HepG2 (cell line): ENCODE measurements at regions not wholly inside any gene's neighbourhood (a gene's known extent, or its start where the extent isn't known, plus 50 kb on each side); places are given as distances from the start of the nearest gene placed in this dataset.

ENCODE experiments used
- ATAC-seq: fragments of 200-7000 bp; cut with Tn5 transposase; 3 replicates; pipeline ENCODE4 v1.9.1; 2020; ENCODE audit warnings: mild to moderate bottlenecking, moderate library complexity
- BruUV-seq: library from RNA; stranded (reverse); fragments of 400-500 nt; replicated peaks from 2 replicates; lab custom pipeline; 2021; lab: Mats Ljungman, UMichigan
- CTCF ChIA-PET: fragments of 300-600 bp; formaldehyde crosslinking; extraction: SDS; loops from one replicate; lab custom pipeline; 2021; ENCODE audit warnings: low total read pairs, inconsistent platforms, low intra/inter-chr PET ratio; lab: Yijun Ruan, JAX
- POLR2A ChIA-PET: fragments of 350-600 bp; sonication (Branson Sonifier 250); formaldehyde crosslinking; loops from one replicate; lab custom pipeline; 2020; ENCODE audit warnings: antibody characterized with exemption, inconsistent platforms; lab: Yijun Ruan, JAX
- DNase-seq: peaks from one replicate; pipeline ENCODE4 v3.0.0-alpha.2; 2015; ENCODE audit warnings: low spot score
- FAIRE-seq: peaks from 3 replicates; lab custom pipeline; 2011; peaks lifted over from hg19 to GRCh38; lab: Jason Lieb, UNC
- H2AFZ ChIP-seq: one replicate; pipeline ENCODE4 v1.6.1; 2011; ENCODE audit warnings: low read length, inconsistent platforms
- H3K27ac ChIP-seq: fragments of 300-600 bp; 3 replicates; pipeline ENCODE4 v1.8.0; 2011; ENCODE audit warnings: mixed run types, mild to moderate bottlenecking, mixed read lengths, low read length, inconsistent platforms; ENCODE audit not compliant: insufficient read depth; ENCODE audit errors: extremely low read length
- H3K27me3 ChIP-seq, 2 experiments: fragments of 200-600 bp in 1 of 2; 2 replicates in 1 of 2; 3 replicates in 1 of 2; pipeline versions ENCODE4 v1.6.0 to v1.8.0; 2011; ENCODE audit warnings: low read length in 2 of 2, mild to moderate bottlenecking in 2 of 2, moderate library complexity in 2 of 2, inconsistent platforms in 1 of 2; ENCODE audit not compliant: insufficient read depth in 2 of 2, control insufficient read depth in 1 of 2
- H3K36me3 ChIP-seq, 2 experiments: fragments of 200-600 bp in 1 of 2; replicated peaks in 1 of 2; 2 replicates in 1 of 2; 3 replicates in 1 of 2; pipeline versions ENCODE4 v1.5.1 to v1.8.0; 2011; ENCODE audit warnings: low read length in 2 of 2, inconsistent platforms in 1 of 2; ENCODE audit not compliant: insufficient read depth in 2 of 2, control insufficient read depth in 1 of 2
- H3K4me1 ChIP-seq: 2 replicates; pipeline ENCODE4 v1.5.1; 2012; ENCODE audit warnings: low read length, inconsistent platforms; ENCODE audit not compliant: insufficient read depth
- H3K4me2 ChIP-seq: 2 replicates; pipeline ENCODE4 v1.6.0; 2011; ENCODE audit warnings: low read depth, low read length, inconsistent platforms
- H3K4me3 ChIP-seq, 3 experiments: fragments of 200-600 bp in 1 of 3; sonication (generic), shearing (Covaris generic) in 1 of 3; replicated peaks in 1 of 3; 2 replicates each; pipeline ENCODE4 v1.5.1; 2011 to 2016; ENCODE audit warnings: low read length in 3 of 3, inconsistent platforms in 2 of 3, low read depth in 2 of 3, mild to moderate bottlenecking in 2 of 3, control low read depth in 1 of 3, mixed read lengths in 1 of 3; ENCODE audit not compliant: insufficient read depth in 1 of 3
- H3K79me2 ChIP-seq: one replicate; pipeline ENCODE4 v1.6.1; 2011; ENCODE audit warnings: low read length, inconsistent platforms; ENCODE audit not compliant: insufficient read depth
- H3K9ac ChIP-seq: 2 replicates; pipeline ENCODE4 v1.6.0; 2011; ENCODE audit warnings: mild to moderate bottlenecking, low read depth, low read length, inconsistent platforms; ENCODE audit not compliant: insufficient read depth
- H3K9me3 ChIP-seq: 2 replicates; pipeline ENCODE4 v1.5.1; 2012; ENCODE audit warnings: mild to moderate bottlenecking, low read length
- H4K20me1 ChIP-seq: 2 replicates; pipeline ENCODE4 v1.6.0; 2011; ENCODE audit warnings: inconsistent platforms, mild to moderate bottlenecking, low read length, moderate library complexity; ENCODE audit not compliant: insufficient read depth
- CBX5 ChIP-seq: sonication (generic); formaldehyde crosslinking; IDR thresholded peaks from 2 replicates; pipeline ENCODE4 v1.4.0; 2020; ENCODE audit warnings: missing genetic modification reagents, borderline replicate concordance
- DR1 ChIP-seq: sonication (generic); formaldehyde crosslinking; IDR thresholded peaks from 2 replicates; pipeline ENCODE4 v1.8.0; 2021; ENCODE audit warnings: mild to moderate bottlenecking, missing genetic modification reagents, inconsistent platforms
- ERF ChIP-seq: IDR thresholded peaks from 2 replicates; pipeline ENCODE4 v1.6.1; 2018; ENCODE audit warnings: missing biosample characterization, missing genetic modification reagents
- KAT8 ChIP-seq: IDR thresholded peaks from 2 replicates; pipeline ENCODE4 v1.6.1; 2016; ENCODE audit warnings: missing genetic modification reagents, missing compliant biosample characterization
- KDM2A ChIP-seq: sonication (generic); formaldehyde crosslinking; IDR thresholded peaks from 2 replicates; pipeline ENCODE4 v1.4.0; 2020; ENCODE audit warnings: low read depth, missing genetic modification reagents, borderline replicate concordance
- KLF6 ChIP-seq: IDR thresholded peaks from 2 replicates; pipeline ENCODE4 v1.8.0; 2016; ENCODE audit warnings: missing biosample characterization, missing genetic modification reagents
- MBD4 ChIP-seq: IDR thresholded peaks from 2 replicates; pipeline ENCODE4 v1.6.1; 2012; ENCODE audit warnings: low read length, inconsistent platforms, borderline replicate concordance
- NAIF1 ChIP-seq: sonication (generic); formaldehyde crosslinking; IDR thresholded peaks from 2 replicates; pipeline ENCODE4 v1.5.0; 2020; ENCODE audit warnings: mild to moderate bottlenecking, missing genetic modification reagents, borderline replicate concordance
- RORA ChIP-seq: sonication (generic); formaldehyde crosslinking; IDR thresholded peaks from 2 replicates; pipeline ENCODE4 v1.5.0; 2020; ENCODE audit warnings: mild to moderate bottlenecking, missing genetic modification reagents, moderate library complexity
- RXRB ChIP-seq: IDR thresholded peaks from 2 replicates; pipeline ENCODE4 v1.6.1; 2016; ENCODE audit warnings: borderline replicate concordance, missing genetic modification reagents, missing compliant biosample characterization
- SAP130 ChIP-seq: IDR thresholded peaks from 2 replicates; pipeline ENCODE4 v1.6.1; 2016; ENCODE audit warnings: low read depth
- SIN3B ChIP-seq: fragments of 150-350 bp; IDR thresholded peaks from 2 replicates; pipeline ENCODE4 v1.6.1; 2014; ENCODE audit warnings: low read length
- SOX13 ChIP-seq, 3 experiments: fragments of 450-650 bp in 1 of 3; sonication (generic) in 1 of 3; formaldehyde crosslinking in 1 of 3; IDR thresholded peaks in 2 of 3; conservative IDR thresholded peaks in 1 of 3; 2 replicates each; pipeline versions ENCODE4 v1.5.0 to v1.6.1; 2016 to 2020; ENCODE audit warnings: antibody characterized with exemption in 1 of 3, mild to moderate bottlenecking in 1 of 3, missing compliant biosample characterization in 1 of 3, missing genetic modification reagents in 1 of 3, moderate library complexity in 1 of 3
- SSRP1 ChIP-seq: IDR thresholded peaks from 2 replicates; pipeline ENCODE4 v1.6.1; 2016; ENCODE audit warnings: control low read depth
- XRCC5 ChIP-seq: fragments of 200-400 bp; formaldehyde crosslinking; optimal IDR thresholded peaks from 2 replicates; pipeline ENCODE3; 2017; ENCODE audit warnings: mild to moderate bottlenecking, low read length
- ZNF136 ChIP-seq: sonication (generic); formaldehyde crosslinking; IDR thresholded peaks from 2 replicates; pipeline ENCODE4 v1.8.1; 2022; ENCODE audit warnings: low read depth, mild to moderate bottlenecking, moderate library complexity, missing genetic modification reagents
- ZNF256 ChIP-seq: sonication (generic); formaldehyde crosslinking; conservative IDR thresholded peaks from 2 replicates; pipeline ENCODE4 v1.4.0; 2020; ENCODE audit warnings: missing genetic modification reagents
- ZNF3 ChIP-seq: IDR thresholded peaks from 2 replicates; pipeline ENCODE4 v1.7.0; 2017; ENCODE audit warnings: inconsistent platforms
- ZNF501 ChIP-seq: sonication (generic); formaldehyde crosslinking; IDR thresholded peaks from 2 replicates; pipeline ENCODE4 v1.5.1; 2020; ENCODE audit warnings: mild to moderate bottlenecking, moderate library complexity, missing genetic modification reagents
- ZNF678 ChIP-seq: sonication (generic); formaldehyde crosslinking; IDR thresholded peaks from 2 replicates; pipeline ENCODE4 v1.4.0; 2020; ENCODE audit warnings: mild to moderate bottlenecking, missing genetic modification reagents
- WGBS: methylation state at CpG from one replicate; pipeline ENCODE4 v1.1.6; 2017; ENCODE audit warnings: low lambda C conversion rate; 5-methylcytosine and 5-hydroxymethylcytosine counted together
- in situ Hi-C: cut with HindIII; loops from 2 replicates; pipeline ENCODE4 v1.10.0; 2017; ENCODE audit warnings: low pct_unique_long_range_greater_than_20kb; ENCODE audit not compliant: extremely low pct_ligation_motif_present
- intact Hi-C: fragments of 100-400 bp; cut with micrococcal nuclease; formaldehyde crosslinking; loops from one replicate; pipeline ENCODE4 v1.10.0; 2022; ENCODE audit not compliant: unreplicated experiment
- TF ChIP-seq, protein P1 (sequence below): sonication (generic); formaldehyde crosslinking; IDR thresholded peaks from 2 replicates; pipeline ENCODE4 v1.8.0; 2022; ENCODE audit warnings: mild to moderate bottlenecking, missing genetic modification reagents
- TF ChIP-seq, protein P2 (sequence below): sonication (generic); formaldehyde crosslinking; IDR thresholded peaks from 2 replicates; pipeline ENCODE4 v1.4.0; 2020; ENCODE audit warnings: missing genetic modification reagents

DNA sequence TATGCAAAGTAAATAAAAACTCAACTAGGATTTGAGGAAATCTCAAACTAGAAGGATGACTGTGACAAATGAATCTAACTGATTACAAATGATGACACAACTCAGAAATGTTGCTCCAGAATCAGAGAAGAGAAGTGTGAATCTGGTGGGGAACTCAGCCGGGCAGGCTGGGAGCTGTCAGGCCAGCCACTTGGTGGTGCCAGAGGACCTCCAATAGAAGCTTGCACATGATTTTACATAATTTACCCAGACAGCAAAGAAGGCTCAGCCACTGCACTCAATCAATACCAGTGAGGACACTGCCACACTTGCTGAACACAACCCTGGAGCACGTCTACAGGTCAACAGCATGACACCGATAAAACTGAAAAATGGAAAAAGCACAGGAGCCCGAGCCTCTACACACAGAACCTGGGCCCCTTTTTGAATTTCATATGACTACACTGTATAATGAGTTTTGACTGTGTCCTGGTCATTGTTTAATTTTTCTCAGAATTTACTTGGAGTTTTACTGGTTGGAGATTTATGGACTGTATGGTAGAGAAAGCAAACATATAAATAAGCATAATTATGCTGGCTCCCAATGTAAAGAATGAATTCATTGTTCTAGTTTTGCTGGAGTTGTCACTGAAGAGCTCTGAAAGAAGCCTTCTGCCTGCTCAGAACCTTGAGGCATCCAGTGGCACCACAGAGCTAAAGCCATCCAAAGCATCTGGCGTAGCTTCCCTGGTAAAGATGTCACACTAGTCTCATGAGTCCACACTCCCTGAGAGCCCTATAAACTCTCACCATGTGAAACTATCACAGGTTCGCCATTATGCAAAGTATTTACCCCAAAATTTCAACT, 296.5 kb downstream of the THBS2 start:
- H3K4me2 ChIP-seq = no peak overlapping the region
- peaks cover 2 to 23% of the 10 kb centered on the region in 2 experiments; a peak in 3 of 5 replicates for H3K27me3 ChIP-seq
- ATAC-seq = peak; percentile 99
- H3K79me2 ChIP-seq = no peaks in the 10 kb centered on the region
- no peak overlapping the region for H2AFZ ChIP-seq
- DNase-seq = peak; percentile 67
- ChIA-PET POLR2A (no interaction called here), CTCF (interaction anchor here (1.5 to 2.8 kb wide), 4 partner anchors 369 to 1572 kb away, joined by 5 to 12 read pairs (median 8); no protein-coding TSS in a partner anchor)
- H3K9me3 ChIP-seq = no peaks in the 10 kb centered on the region
- H3K36me3 ChIP-seq = no peaks in the 10 kb centered on the region
- FAIRE-seq = peak; percentile 67
- H3K9ac ChIP-seq = no peak overlapping the region
- no TSS peak for BruUV-seq
- H3K27ac ChIP-seq = no peak overlapping the region
- H3K4me1 ChIP-seq = no peaks in the 10 kb centered on the region
- H3K4me3 ChIP-seq = no peak overlapping the region
- intact Hi-C loops (loop anchor here (1.0 to 10.0 kb wide), 6 partner anchors 369 to 1575 kb away; partner anchors contain the start of genes C6orf120 and WDR27), in situ Hi-C loops (loop anchor here (10.0 to 25.0 kb wide), 2 partner anchors 368 to 730 kb away; no protein-coding TSS in a partner anchor)
- no peaks in the 10 kb centered on the region for H4K20me1 ChIP-seq
- WGBS = 7% methylated on average over 6 of the region's 6 CpGs
- TF ChIP-seq XRCC5 (peak; percentile 35), SOX13 (IDR thresholded peaks at IDR 0.05) (no peak), SOX13 (CRISPR knock-in tag; conservative IDR thresholded peaks at IDR 0.05 in 1 of 2, IDR thresholded peaks at IDR 0.05 in 1 of 2) (no peak), SSRP1 (0 out of 2 replicates have a peak, but pooled peaks have one; percentile 58), SIN3B (no peak), ZNF3 (no peak), ZNF256 (CRISPR knock-in tag) (no peak), KLF6 (CRISPR knock-in tag) (0 out of 2 replicates have a peak, but pooled peaks have one; percentile 39), ZNF678 (no peak), ERF (CRISPR knock-in tag) (peak; percentile 44; the same call in 1 of the 2 replicates), DR1 (CRISPR knock-in tag) (no peak), NAIF1 (CRISPR knock-in tag) (no peak), KAT8 (CRISPR knock-in tag) (peak; percentile 54; the same call in 1 of the 2 replicates), ZNF136 (no peak), CBX5 (CRISPR knock-in tag) (peak; percentile 54; the same call in 1 of the 2 replicates), ZNF501 (CRISPR knock-in tag) (peak; percentile 42; the same call in 1 of the 2 replicates), KDM2A (CRISPR knock-in tag) (peak; percentile 35; the same call in 1 of the 2 replicates), SAP130 (no peak), RXRB (CRISPR knock-in tag) (peak; percentile 54; the same call in 1 of the 2 replicates), RORA (CRISPR knock-in tag) (no peak), MBD4 (no peak)
- TF ChIP-seq, protein P1, sequence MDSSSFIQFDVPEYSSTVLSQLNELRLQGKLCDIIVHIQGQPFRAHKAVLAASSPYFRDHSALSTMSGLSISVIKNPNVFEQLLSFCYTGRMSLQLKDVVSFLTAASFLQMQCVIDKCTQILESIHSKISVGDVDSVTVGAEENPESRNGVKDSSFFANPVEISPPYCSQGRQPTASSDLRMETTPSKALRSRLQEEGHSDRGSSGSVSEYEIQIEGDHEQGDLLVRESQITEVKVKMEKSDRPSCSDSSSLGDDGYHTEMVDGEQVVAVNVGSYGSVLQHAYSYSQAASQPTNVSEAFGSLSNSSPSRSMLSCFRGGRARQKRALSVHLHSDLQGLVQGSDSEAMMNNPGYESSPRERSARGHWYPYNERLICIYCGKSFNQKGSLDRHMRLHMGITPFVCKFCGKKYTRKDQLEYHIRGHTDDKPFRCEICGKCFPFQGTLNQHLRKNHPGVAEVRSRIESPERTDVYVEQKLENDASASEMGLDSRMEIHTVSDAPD = no peak
- TF ChIP-seq, protein P2, sequence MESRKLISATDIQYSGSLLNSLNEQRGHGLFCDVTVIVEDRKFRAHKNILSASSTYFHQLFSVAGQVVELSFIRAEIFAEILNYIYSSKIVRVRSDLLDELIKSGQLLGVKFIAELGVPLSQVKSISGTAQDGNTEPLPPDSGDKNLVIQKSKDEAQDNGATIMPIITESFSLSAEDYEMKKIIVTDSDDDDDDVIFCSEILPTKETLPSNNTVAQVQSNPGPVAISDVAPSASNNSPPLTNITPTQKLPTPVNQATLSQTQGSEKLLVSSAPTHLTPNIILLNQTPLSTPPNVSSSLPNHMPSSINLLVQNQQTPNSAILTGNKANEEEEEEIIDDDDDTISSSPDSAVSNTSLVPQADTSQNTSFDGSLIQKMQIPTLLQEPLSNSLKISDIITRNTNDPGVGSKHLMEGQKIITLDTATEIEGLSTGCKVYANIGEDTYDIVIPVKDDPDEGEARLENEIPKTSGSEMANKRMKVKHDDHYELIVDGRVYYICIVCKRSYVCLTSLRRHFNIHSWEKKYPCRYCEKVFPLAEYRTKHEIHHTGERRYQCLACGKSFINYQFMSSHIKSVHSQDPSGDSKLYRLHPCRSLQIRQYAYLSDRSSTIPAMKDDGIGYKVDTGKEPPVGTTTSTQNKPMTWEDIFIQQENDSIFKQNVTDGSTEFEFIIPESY = 0 out of 2 replicates have a peak, but pooled peaks have one; percentile 30
